Mesendoderm (in vitro differentiated cells): ENCODE measurements at regions not wholly inside any gene's neighbourhood (a gene's known extent, or its start where the extent isn't known, plus 50 kb on each side); places are given as distances from the start of the nearest gene placed in this dataset.

Source experiments
- DNase-seq: peaks from one replicate; pipeline ENCODE4 v3.0.0; 2013
- H2AK5ac ChIP-seq: 2 replicates; pipeline ENCODE4 v1.6.1; 2013; ENCODE audit warnings: low read length, inconsistent platforms
- H2BK120ac ChIP-seq: 2 replicates; pipeline ENCODE4 v1.6.1; 2013; ENCODE audit warnings: low read depth, mild to moderate bottlenecking, low read length, moderate library complexity, mixed read lengths
- H2BK15ac ChIP-seq: replicated peaks from 2 replicates; pipeline ENCODE4 v1.6.1; 2013; ENCODE audit warnings: low read depth, mild to moderate bottlenecking, moderate library complexity
- H2BK5ac ChIP-seq: 2 replicates; pipeline ENCODE4 v1.6.1; 2013; ENCODE audit warnings: low read length, inconsistent platforms
- H3K18ac ChIP-seq: 2 replicates; pipeline ENCODE4 v1.6.1; 2013; ENCODE audit warnings: mild to moderate bottlenecking, low read length, mixed read lengths
- H3K23ac ChIP-seq: one replicate; pipeline ENCODE4 v1.6.1; 2013; ENCODE audit warnings: low read length
- H3K27ac ChIP-seq: 2 replicates; pipeline ENCODE4 v1.5.1; 2013; ENCODE audit warnings: low read depth, mild to moderate bottlenecking, inconsistent platforms, low read length, moderate library complexity
- H3K27me3 ChIP-seq: 2 replicates; pipeline ENCODE4 v1.6.1; 2013; ENCODE audit warnings: low read length, control low read depth, mild to moderate bottlenecking, inconsistent platforms; ENCODE audit not compliant: insufficient read depth, poor library complexity
- H3K36me3 ChIP-seq: 2 replicates; pipeline ENCODE4 v1.6.1; 2013; ENCODE audit warnings: low read length, inconsistent platforms; ENCODE audit not compliant: control insufficient read depth, insufficient read depth
- H3K4ac ChIP-seq: one replicate; pipeline ENCODE4 v1.6.1; 2013; ENCODE audit warnings: low read depth, mild to moderate bottlenecking, low read length, moderate library complexity
- H3K4me1 ChIP-seq: 2 replicates; pipeline ENCODE4 v1.6.1; 2013; ENCODE audit warnings: low read depth, low read length, inconsistent platforms; ENCODE audit not compliant: control insufficient read depth
- H3K4me2 ChIP-seq: 2 replicates; pipeline ENCODE4 v1.6.1; 2013; ENCODE audit warnings: low read length
- H3K4me3 ChIP-seq: 2 replicates; pipeline ENCODE4 v1.5.1; 2013; ENCODE audit warnings: mild to moderate bottlenecking, low read length
- H3K56ac ChIP-seq: one replicate; pipeline ENCODE4 v1.6.1; 2013; ENCODE audit warnings: low read length
- H3K79me1 ChIP-seq: 2 replicates; pipeline ENCODE4 v1.6.1; 2013; ENCODE audit warnings: low read length, inconsistent platforms
- H3K79me2 ChIP-seq: 2 replicates; pipeline ENCODE4 v1.6.1; 2013; ENCODE audit warnings: mild to moderate bottlenecking, low read length; ENCODE audit not compliant: control insufficient read depth, insufficient read depth
- H3K9ac ChIP-seq: 2 replicates; pipeline ENCODE4 v1.6.1; 2013; ENCODE audit warnings: low read length, inconsistent platforms
- H4K5ac ChIP-seq: one replicate; pipeline ENCODE4 v1.6.1; 2013; ENCODE audit warnings: low read length
- H4K8ac ChIP-seq: one replicate; pipeline ENCODE4 v1.6.1; 2013; ENCODE audit warnings: low read depth, mild to moderate bottlenecking, control low read depth, low read length, moderate library complexity
- WGBS: extraction: QIAGEN DNeasy Blood & Tissue Kit; methylation state at CpG from one replicate; pipeline ENCODE4 v1.1.7; 2013; ENCODE audit warnings: low lambda C conversion rate, missing lambda C conversion rate; ENCODE audit not compliant: insufficient coverage; ENCODE audit errors: extremely low coverage; 5-methylcytosine and 5-hydroxymethylcytosine counted together

DNA sequence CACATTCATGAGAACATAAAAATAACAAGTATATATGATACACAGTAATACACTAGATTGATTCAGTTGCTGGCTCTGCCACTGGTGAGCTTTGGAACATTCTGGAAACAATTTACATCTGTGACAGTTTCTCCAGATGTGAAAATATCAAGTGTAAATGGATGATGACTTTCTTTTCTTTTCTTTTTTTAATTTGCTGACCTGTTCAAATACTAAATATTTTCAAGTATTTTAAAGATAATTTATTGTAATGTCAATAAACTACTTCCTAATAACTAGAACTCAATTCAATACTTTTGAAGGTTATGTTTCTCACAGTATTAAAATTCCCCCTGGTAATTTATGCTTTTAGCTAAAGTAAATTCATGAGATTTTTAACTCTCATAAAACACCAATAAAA is 180.3 kb downstream of the CRPPA start:
- Histone ChIP-seq H2AK5ac (no peak overlapping the region), H3K79me2 (no peaks in the 10 kb centered on the region), H3K27me3 (no peaks in the 10 kb centered on the region), H3K79me1 (no peaks in the 10 kb centered on the region), H3K4me3 (no peak overlapping the region), H3K4me1 (no peaks in the 10 kb centered on the region), H2BK15ac (no peak overlapping the region), H3K9ac (no peak overlapping the region), H3K18ac (no peak overlapping the region), H3K4me2 (no peak overlapping the region), H3K56ac (no peak overlapping the region), H3K4ac (no peak overlapping the region), H2BK120ac (no peak overlapping the region), H3K27ac (no peak overlapping the region), H3K23ac (no peak overlapping the region), H4K8ac (no peak overlapping the region), H4K5ac (no peak overlapping the region), H2BK5ac (no peak overlapping the region), H3K36me3 (no peaks in the 10 kb centered on the region)
- no peak for DNase-seq

DNA sequence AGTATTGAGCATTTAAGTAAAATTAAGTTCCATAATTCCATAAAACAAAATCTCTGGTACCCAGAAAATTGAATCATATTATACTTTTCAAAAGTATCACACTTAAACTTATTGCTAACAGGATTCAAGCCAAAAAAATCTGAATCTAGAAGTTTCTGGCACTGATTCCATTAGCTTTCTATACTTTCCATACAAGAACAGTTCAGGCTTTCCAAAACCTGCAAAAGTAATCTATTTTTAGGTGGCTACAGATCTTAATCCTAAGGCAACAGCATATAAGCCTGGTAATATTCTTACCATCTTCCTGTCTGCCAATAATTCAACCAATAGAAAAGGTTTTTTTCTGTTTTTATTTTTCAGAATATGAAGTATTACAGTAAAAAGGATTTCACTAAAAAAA is 185.0 kb downstream of the CRPPA start:
- Histone ChIP-seq H3K23ac (no peak overlapping the region), H4K8ac (no peak overlapping the region), H2AK5ac (no peak overlapping the region), H3K36me3 (no peaks in the 10 kb centered on the region), H2BK5ac (no peak overlapping the region), H3K79me1 (no peaks in the 10 kb centered on the region), H4K5ac (no peak overlapping the region), H3K4ac (no peak overlapping the region), H3K56ac (no peak overlapping the region), H2BK120ac (no peak overlapping the region), H3K4me2 (no peak overlapping the region), H3K4me1 (no peaks in the 10 kb centered on the region), H2BK15ac (no peak overlapping the region), H3K4me3 (no peak overlapping the region), H3K9ac (no peak overlapping the region), H3K27ac (no peak overlapping the region), H3K27me3 (no peaks in the 10 kb centered on the region), H3K79me2 (no peaks in the 10 kb centered on the region), H3K18ac (no peak overlapping the region)
- DNase-seq: no peak

DNA sequence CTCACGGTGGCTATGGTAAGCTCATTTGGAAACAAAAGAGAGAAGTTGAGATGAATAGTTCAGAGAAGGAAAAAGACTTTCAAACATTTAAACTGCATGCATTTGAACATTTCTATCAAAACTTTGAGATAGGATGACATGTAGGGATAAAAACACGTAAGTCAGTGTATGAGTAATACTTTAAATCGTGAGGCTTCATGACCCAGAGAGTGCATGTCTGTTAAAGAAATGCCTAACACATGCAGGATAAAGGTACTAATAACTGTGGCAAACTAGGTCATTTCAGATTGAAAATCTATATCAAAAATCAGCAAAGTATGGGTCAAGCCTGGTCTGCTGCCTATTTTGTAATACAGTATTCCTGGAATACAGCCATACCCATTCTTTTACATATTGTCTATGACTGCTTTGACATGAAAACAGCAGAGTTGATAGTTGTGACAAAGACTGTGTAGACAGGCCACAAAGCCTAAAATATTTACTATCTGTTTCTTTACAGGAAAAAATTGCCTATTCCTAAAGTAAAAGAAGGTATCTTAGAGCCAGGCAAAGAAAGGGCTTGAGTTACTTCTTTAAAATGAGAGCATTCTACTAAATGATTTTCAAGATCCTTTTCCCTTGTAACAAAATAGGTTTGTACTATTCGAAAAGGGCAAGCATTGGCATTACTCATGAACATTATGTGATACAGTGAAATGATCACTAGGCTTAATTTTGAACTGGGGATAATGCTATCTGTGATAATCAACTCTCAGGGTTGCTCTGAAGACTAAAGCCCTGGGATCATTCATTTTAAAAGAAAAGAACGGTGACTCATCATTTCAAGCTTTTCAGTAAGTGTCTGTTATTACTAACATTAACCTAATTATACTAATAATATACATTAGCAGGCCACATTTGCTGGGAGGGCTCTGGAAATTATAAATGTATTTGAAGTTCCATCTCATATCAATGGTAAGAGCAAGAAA is 185.9 kb downstream of the CRPPA start:
- Histone ChIP-seq H3K4me2 (no peak overlapping the region), H3K18ac (no peak overlapping the region), H3K23ac (no peak overlapping the region), H3K36me3 (no peaks in the 10 kb centered on the region), H4K5ac (no peak overlapping the region), H3K9ac (no peak overlapping the region), H2BK120ac (no peak overlapping the region), H3K4me1 (no peaks in the 10 kb centered on the region), H3K79me2 (no peaks in the 10 kb centered on the region), H2BK15ac (no peak overlapping the region), H3K79me1 (no peaks in the 10 kb centered on the region), H3K56ac (no peak overlapping the region), H3K27ac (no peak overlapping the region), H2AK5ac (no peak overlapping the region), H3K27me3 (no peaks in the 10 kb centered on the region), H3K4ac (no peak overlapping the region), H3K4me3 (no peak overlapping the region), H4K8ac (no peak overlapping the region), H2BK5ac (no peak overlapping the region)
- DNase-seq: no peak
- WGBS: no CpG with 5 or more reads among the region's 5 CpGs

DNA sequence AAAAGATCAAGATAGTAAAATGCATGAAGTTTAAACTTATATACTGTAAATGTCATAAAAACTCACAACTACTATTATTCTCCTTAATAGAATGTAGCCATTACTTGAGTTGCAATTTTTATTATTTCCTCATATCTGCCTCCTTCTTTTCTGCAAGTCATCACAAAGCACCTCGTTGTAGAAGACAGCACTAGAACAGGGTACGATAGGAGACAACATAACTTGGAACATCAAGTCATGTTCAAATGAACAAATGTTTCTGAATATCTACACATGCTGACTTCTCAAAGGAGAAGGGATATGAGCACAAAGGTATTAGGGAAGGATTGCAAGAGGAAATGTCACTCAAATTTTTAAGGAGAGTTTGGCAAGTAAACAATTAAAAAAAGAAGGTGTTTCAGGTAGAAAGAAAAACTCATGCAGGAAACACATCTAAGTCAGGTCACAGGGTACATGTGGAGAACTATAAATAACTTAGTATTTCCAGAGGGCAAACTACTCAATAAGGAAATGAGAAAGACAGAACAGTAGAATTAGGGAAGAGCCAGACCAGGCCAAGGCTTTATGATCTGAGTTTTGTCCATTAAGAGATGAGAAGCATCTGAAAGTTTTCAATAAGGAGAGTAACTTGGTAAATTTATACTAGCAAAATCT is 186.7 kb downstream of the CRPPA start:
- H4K8ac ChIP-seq: no peak overlapping the region
- H3K79me2 ChIP-seq: no peaks in the 10 kb centered on the region
- no peak for DNase-seq
- H3K4me3 ChIP-seq: no peak overlapping the region
- H3K79me1 ChIP-seq: no peaks in the 10 kb centered on the region
- H2BK15ac ChIP-seq: no peak overlapping the region
- H3K27me3 ChIP-seq: no peaks in the 10 kb centered on the region
- no peak overlapping the region for H3K4me2 ChIP-seq
- no peak overlapping the region for H2AK5ac ChIP-seq
- H3K36me3 ChIP-seq: no peaks in the 10 kb centered on the region
- H3K18ac ChIP-seq: no peak overlapping the region
- no peak overlapping the region for H2BK120ac ChIP-seq
- no peak overlapping the region for H3K56ac ChIP-seq
- H3K9ac ChIP-seq: no peak overlapping the region
- no peak overlapping the region for H3K27ac ChIP-seq
- H3K23ac ChIP-seq: no peak overlapping the region
- no peak overlapping the region for H4K5ac ChIP-seq
- H3K4ac ChIP-seq: no peak overlapping the region
- H2BK5ac ChIP-seq: no peak overlapping the region
- whole genome bisulfite sequencing: no CpG with 5 or more reads among the region's 2 CpGs
- no peaks in the 10 kb centered on the region for H3K4me1 ChIP-seq

DNA sequence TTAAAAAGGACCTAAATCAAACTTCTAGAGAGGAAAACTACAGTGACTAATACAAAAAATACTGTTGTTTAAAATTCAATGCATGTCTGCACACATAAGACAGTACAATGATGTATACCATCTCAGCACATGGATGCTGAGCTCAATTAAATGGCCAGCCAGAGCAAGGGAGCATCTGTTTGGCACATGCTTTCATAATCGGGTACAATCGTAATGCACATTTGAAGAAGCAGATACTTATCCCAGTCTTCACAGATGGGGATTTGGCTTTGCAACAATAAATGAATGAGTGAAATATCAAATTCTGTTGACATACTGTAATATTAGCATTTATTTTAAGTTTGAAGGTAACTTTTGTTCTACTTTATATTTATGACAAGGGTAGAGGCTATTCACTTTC is 187.8 kb downstream of the CRPPA start:
- Histone ChIP-seq H3K4me1 (no peaks in the 10 kb centered on the region), H3K79me1 (no peaks in the 10 kb centered on the region), H2BK15ac (no peak overlapping the region), H3K79me2 (no peaks in the 10 kb centered on the region), H2AK5ac (no peak overlapping the region), H3K9ac (no peak overlapping the region), H3K23ac (no peak overlapping the region), H3K27me3 (no peaks in the 10 kb centered on the region), H3K4me2 (no peak overlapping the region), H4K5ac (no peak overlapping the region), H3K4ac (no peak overlapping the region), H4K8ac (no peak overlapping the region), H3K4me3 (no peak overlapping the region), H2BK5ac (no peak overlapping the region), H3K36me3 (no peaks in the 10 kb centered on the region), H2BK120ac (no peak overlapping the region), H3K56ac (no peak overlapping the region), H3K27ac (no peak overlapping the region), H3K18ac (no peak overlapping the region)
- DNase-seq: no peak
- WGBS: no CpG with 5 or more reads among the region's 2 CpGs
